Left renal pelvis (tissue), 4 donors: ENCODE measurements at regions not wholly inside any gene's neighbourhood (a gene's known extent, or its start where the extent isn't known, plus 50 kb on each side); places are given as distances from the start of the nearest gene placed in this dataset.
"Not testable (repeated sequence)": the region's sequence is repeated elsewhere in the genome, so short reads cannot be mapped to it uniquely, and the experiment has no call there.

ENCODE experiments used
- DNase-seq, 4 donors: peaks; one replicate each; pipeline ENCODE4 v3.0.0-alpha.2; 2013; ENCODE audit warnings: low read depth in 4 of 4, low spot score in 3 of 4

- DNase-seq = no peak
These were observed 370.6 kb downstream of the DMRTA1 start for GRCh38 chr9:22817181-22817580.

- no peak for DNase-seq
These were observed 382.6 kb downstream of the DMRTA1 start for GRCh38 chr9:22829236-22829635.

GRCh38 chr9:22838266-22838665 lies 391.6 kb downstream of the DMRTA1 start:
- DNase-seq = no peak

- DNase-seq = no peak
These were observed 394.0 kb downstream of the DMRTA1 start for GRCh38 chr9:22840641-22841040.

GRCh38 chr9:22845243-22845642 lies 398.6 kb downstream of the DMRTA1 start:
- DNase-seq = not testable (repeated sequence)

- DNase-seq = no peak
These were observed 409.4 kb downstream of the DMRTA1 start for GRCh38 chr9:22855980-22856379.

- no peak for DNase-seq
These were observed 410.7 kb downstream of the DMRTA1 start for GRCh38 chr9:22857316-22857715.

GRCh38 chr9:22863106-22863505 lies 416.5 kb downstream of the DMRTA1 start:
- DNase-seq = no peak

- DNase-seq = no peak
These were observed 417.1 kb downstream of the DMRTA1 start for GRCh38 chr9:22863736-22864135.

- no peak for DNase-seq
These were observed 446.7 kb downstream of the DMRTA1 start for GRCh38 chr9:22893196-22893843.

GRCh38 chr9:22898591-22898990 lies 452.0 kb downstream of the DMRTA1 start:
- DNase-seq = no peak

GRCh38 chr9:22911632-22912031 lies 465.0 kb downstream of the DMRTA1 start:
- DNase-seq = no peak

GRCh38 chr9:22913026-22913425 lies 466.4 kb downstream of the DMRTA1 start:
- DNase-seq = no peak

- DNase-seq = no peak
These were observed 466.9 kb downstream of the DMRTA1 start for GRCh38 chr9:22913518-22913917.

GRCh38 chr9:22916148-22916547 lies 469.5 kb downstream of the DMRTA1 start:
- DNase-seq = no peak

- DNase-seq = no peak
These were observed 472.8 kb downstream of the DMRTA1 start for GRCh38 chr9:22919423-22919822.

- DNase-seq = no peak
These were observed 475.1 kb downstream of the DMRTA1 start for GRCh38 chr9:22921742-22922141.

GRCh38 chr9:22922222-22922621 lies 475.6 kb downstream of the DMRTA1 start:
- DNase-seq = no peak

- no peak for DNase-seq
These were observed 507.9 kb downstream of the DMRTA1 start for GRCh38 chr9:22954550-22954949.

GRCh38 chr9:22954964-22955363 lies 508.3 kb downstream of the DMRTA1 start:
- DNase-seq = no peak

GRCh38 chr9:22969350-22969979 lies 522.8 kb downstream of the DMRTA1 start:
- DNase-seq = no peak

- no peak for DNase-seq
These were observed 523.9 kb downstream of the DMRTA1 start for GRCh38 chr9:22970434-22970975.
